GM12878 (cell line): ENCODE measurements at regions not wholly inside any gene's neighbourhood (a gene's known extent, or its start where the extent isn't known, plus 50 kb on each side); places are given as distances from the start of the nearest gene placed in this dataset.

ENCODE experiments used
- ATAC-seq: fragments of 200-7000 bp; cut with Tn5 transposase; 3 replicates; pipeline ENCODE4 v1.9.1; 2020; ENCODE audit warnings: mild to moderate bottlenecking, moderate library complexity
- BruUV-seq: library from RNA; stranded (reverse); fragments of 400-500 nt; replicated peaks from 2 replicates; lab custom pipeline; 2021; lab: Mats Ljungman, UMichigan
- CTCF ChIA-PET: fragments of 300-600 bp; sonication (Branson Sonifier 250); formaldehyde crosslinking; extraction: SDS; loops from one replicate; lab custom pipeline; 2021; ENCODE audit warnings: inconsistent platforms; lab: Yijun Ruan, JAX
- POLR2A ChIA-PET: fragments of 350-600 bp; formaldehyde crosslinking; extraction: SDS; loops from one replicate; lab custom pipeline; 2021; ENCODE audit warnings: inconsistent platforms; lab: Charles Lee
- RAD21 ChIA-PET: fragments of 300-600 bp; sonication (Branson Sonifier 250); formaldehyde crosslinking; loops from one replicate; lab custom pipeline; 2023; ENCODE audit warnings: antibody characterized with exemption; ENCODE audit not compliant: unreplicated experiment; lab: Charles Lee
- SMC1A ChIA-PET: fragments of 300-600 bp; sonication (Branson Sonifier 250); formaldehyde crosslinking; loops from one replicate; lab custom pipeline; 2023; ENCODE audit not compliant: unreplicated experiment, uncharacterized antibody; lab: Charles Lee
- DNase-seq: peaks from one replicate; pipeline ENCODE4 v3.0.0-alpha.2; 2011; ENCODE audit warnings: low read depth, low spot score
- FAIRE-seq: peaks from 3 replicates; lab custom pipeline; 2011; peaks lifted over from hg19 to GRCh38; lab: Jason Lieb, UNC
- H2AFZ ChIP-seq: 2 replicates; pipeline ENCODE4 v1.6.0; 2011; ENCODE audit warnings: low read depth, low read length, control low read depth; ENCODE audit not compliant: control insufficient read depth
- H3K27ac ChIP-seq: 2 replicates; pipeline ENCODE4 v1.5.1; 2011; ENCODE audit warnings: control low read depth; ENCODE audit not compliant: control insufficient read depth, insufficient read depth
- H3K27me3 ChIP-seq, 2 experiments: replicated peaks in 1 of 2; 2 replicates each; pipeline versions ENCODE4 v1.6.0 to v1.6.1; 2011; ENCODE audit warnings: low read length in 1 of 2; ENCODE audit not compliant: control insufficient read depth in 2 of 2, insufficient read depth in 2 of 2
- H3K36me3 ChIP-seq, 2 experiments: 2 replicates each; pipeline ENCODE4 v1.5.1; 2011; ENCODE audit warnings: low read length in 1 of 2; ENCODE audit not compliant: control insufficient read depth in 2 of 2, insufficient read depth in 2 of 2
- H3K4me1 ChIP-seq: 2 replicates; pipeline ENCODE4 v1.6.1; 2011; ENCODE audit warnings: mild to moderate bottlenecking, low read length, moderate library complexity, mixed read lengths; ENCODE audit not compliant: control insufficient read depth, insufficient read depth
- H3K4me2 ChIP-seq: 2 replicates; pipeline ENCODE4 v1.6.0; 2011; ENCODE audit warnings: control low read depth; ENCODE audit not compliant: control insufficient read depth, insufficient read depth
- H3K4me3 ChIP-seq: fragments of 200-600 bp; sonication (generic); 2 replicates; pipeline ENCODE4 v1.5.1; 2016
- H3K79me2 ChIP-seq: 2 replicates; pipeline ENCODE4 v1.6.0; 2011; ENCODE audit warnings: low read length; ENCODE audit not compliant: control insufficient read depth, insufficient read depth
- H3K9ac ChIP-seq: 2 replicates; pipeline ENCODE4 v1.8.0; 2011; ENCODE audit warnings: low read length, control low read depth, mixed read lengths; ENCODE audit not compliant: control insufficient read depth, insufficient read depth
- H3K9me3 ChIP-seq: replicated peaks from 3 replicates; pipeline ENCODE4 v1.5.1; 2011; ENCODE audit warnings: mild to moderate bottlenecking, low read length; ENCODE audit not compliant: control insufficient read depth, insufficient read depth
- H4K20me1 ChIP-seq: 2 replicates; pipeline ENCODE4 v1.6.0; 2011; ENCODE audit not compliant: control insufficient read depth, insufficient read depth
- BACH1 ChIP-seq: fragments of 450-650 bp; IDR thresholded peaks from 2 replicates; pipeline ENCODE4 v1.6.1; 2017; ENCODE audit warnings: mild to moderate bottlenecking, borderline replicate concordance
- CBX3 ChIP-seq: fragments of 200-600 bp; sonication (generic); IDR thresholded peaks from 2 replicates; pipeline ENCODE4 v1.6.1; 2016; ENCODE audit warnings: low read depth, borderline replicate concordance
- E2F8 ChIP-seq: fragments of 450-650 bp; IDR thresholded peaks from 2 replicates; pipeline ENCODE4 v1.6.1; 2018; ENCODE audit warnings: mild to moderate bottlenecking, low read depth, moderate library complexity; ENCODE audit not compliant: partially characterized antibody
- EZH2 ChIP-seq: IDR thresholded peaks from 2 replicates; pipeline ENCODE4 v1.6.1; 2012; ENCODE audit warnings: low read depth, mild to moderate bottlenecking, control low read depth, inconsistent platforms, low read length, borderline replicate concordance; ENCODE audit not compliant: control insufficient read depth
- GABPA ChIP-seq: IDR thresholded peaks from 2 replicates; pipeline ENCODE4 v1.6.1; 2014; ENCODE audit warnings: antibody characterized with exemption, low read depth, mild to moderate bottlenecking, inconsistent platforms
- HDAC2 ChIP-seq: fragments of 200-600 bp; sonication (generic); IDR thresholded peaks from 2 replicates; pipeline ENCODE4 v1.6.1; 2017
- MEF2B ChIP-seq: fragments of 450-650 bp; IDR thresholded peaks from 2 replicates; pipeline ENCODE4 v1.6.1; 2018; ENCODE audit warnings: mild to moderate bottlenecking, moderate library complexity; ENCODE audit not compliant: partially characterized antibody, poor library complexity, severe bottlenecking
- ZBTB11 ChIP-seq: fragments of 450-650 bp; formaldehyde crosslinking; IDR thresholded peaks from 2 replicates; pipeline ENCODE4 v1.5.0; 2022; ENCODE audit warnings: mild to moderate bottlenecking, missing genetic modification characterization
- ZBTB33 ChIP-seq: fragments of 450-650 bp; IDR thresholded peaks from 2 replicates; pipeline ENCODE4 v1.6.1; 2017; ENCODE audit warnings: mild to moderate bottlenecking
- WGBS: methylation state at CpG from one replicate; pipeline ENCODE4 v1.1.6; 2016; ENCODE audit warnings: low lambda C conversion rate; ENCODE audit not compliant: insufficient replicate concordance, insufficient coverage; ENCODE audit errors: missing lambda C conversion rate; 5-methylcytosine and 5-hydroxymethylcytosine counted together
- in situ Hi-C: fragments of 300-500 bp; cut with MboI; formaldehyde crosslinking; loops from 9 replicates; pipeline ENCODE4 v1.14.3; 2018; ENCODE audit warnings: mixed read lengths
- intact Hi-C: fragments of 100-400 bp; cut with micrococcal nuclease; formaldehyde crosslinking; loops from one replicate; pipeline ENCODE4 v1.14.2; 2022; ENCODE audit not compliant: unreplicated experiment

GRCh38 chr4:128543696-128544095, 256.1 kb upstream of the PGRMC2 start (continued):
- no peak for TF ChIP-seq ZBTB11 (CRISPR knock-in tag)

- no TSS peak for BruUV-seq
- H3K27me3 ChIP-seq = no peaks in the 10 kb centered on the region
- no peaks in the 10 kb centered on the region for H3K36me3 ChIP-seq
- H4K20me1 ChIP-seq = no peaks in the 10 kb centered on the region
- H3K4me3 ChIP-seq = no peak overlapping the region
- POLR2A ChIA-PET = interaction anchor here (0.6 to 1.1 kb wide), 2 partner anchors 12 to 20 kb away, joined by 3 read pairs; no protein-coding TSS in a partner anchor
- no peak overlapping the region for H2AFZ ChIP-seq
- no peaks in the 10 kb centered on the region for H3K79me2 ChIP-seq
- SMC1A ChIA-PET = interaction anchor here (0.9 to 2.7 kb wide), 3 partner anchors 10 to 87 kb away, joined by 4 to 8 read pairs (median 7); no protein-coding TSS in a partner anchor
- no peak overlapping the region for H3K4me2 ChIP-seq
- TF ChIP-seq HDAC2 (no peak), MEF2B (no peak), EZH2 (no peak), GABPA (no peak), ZBTB33 (no peak), BACH1 (no peak), CBX3 (no peak), E2F8 (no peak)
- 75% methylated on average over 3 of the region's 3 CpGs for WGBS
- intact Hi-C loops = no loop called here
- H3K9me3 ChIP-seq = no peaks in the 10 kb centered on the region
- RAD21 ChIA-PET = interaction anchor here (1.4 kb wide), 1 partner anchor 88 kb away, joined by 3 read pairs; no protein-coding TSS in a partner anchor
- in situ Hi-C loops = no loop called here
- DNase-seq (no peak), ATAC-seq (no peak), FAIRE-seq (no peak)
- no peaks in the 10 kb centered on the region for H3K4me1 ChIP-seq
- H3K27ac ChIP-seq = no peak overlapping the region
- CTCF ChIA-PET = interaction anchor here (1.5 to 2.1 kb wide), 2 partner anchors 12 kb away, joined by 4 to 5 read pairs; no protein-coding TSS in a partner anchor
- H3K9ac ChIP-seq = no peak overlapping the region
Measured at GRCh38 chr4:128542047-128542446, 254.4 kb upstream of the PGRMC2 start.
